ENCODE measurements at regions not wholly inside any gene's neighbourhood (a gene's known extent, or its start where the extent isn't known, plus 50 kb on each side); places are given as distances from the start of the nearest gene placed in this dataset.
"Not testable (repeated sequence)": the region's sequence is repeated elsewhere in the genome, so short reads cannot be mapped to it uniquely, and the experiment has no call there.

GRCh38 chr3:166993015-166993630, 387.0 kb downstream of the ZBBX start:
- TF ChIP-seq POLR2A (IDR thresholded peaks at IDR 0.05) (no peak), POLR2AphosphoS5 (IDR thresholded peaks at IDR 0.05) (no peak), EP300 (IDR thresholded peaks at IDR 0.05) (no peak)
- TF ChIP-seq, protein P1, sequence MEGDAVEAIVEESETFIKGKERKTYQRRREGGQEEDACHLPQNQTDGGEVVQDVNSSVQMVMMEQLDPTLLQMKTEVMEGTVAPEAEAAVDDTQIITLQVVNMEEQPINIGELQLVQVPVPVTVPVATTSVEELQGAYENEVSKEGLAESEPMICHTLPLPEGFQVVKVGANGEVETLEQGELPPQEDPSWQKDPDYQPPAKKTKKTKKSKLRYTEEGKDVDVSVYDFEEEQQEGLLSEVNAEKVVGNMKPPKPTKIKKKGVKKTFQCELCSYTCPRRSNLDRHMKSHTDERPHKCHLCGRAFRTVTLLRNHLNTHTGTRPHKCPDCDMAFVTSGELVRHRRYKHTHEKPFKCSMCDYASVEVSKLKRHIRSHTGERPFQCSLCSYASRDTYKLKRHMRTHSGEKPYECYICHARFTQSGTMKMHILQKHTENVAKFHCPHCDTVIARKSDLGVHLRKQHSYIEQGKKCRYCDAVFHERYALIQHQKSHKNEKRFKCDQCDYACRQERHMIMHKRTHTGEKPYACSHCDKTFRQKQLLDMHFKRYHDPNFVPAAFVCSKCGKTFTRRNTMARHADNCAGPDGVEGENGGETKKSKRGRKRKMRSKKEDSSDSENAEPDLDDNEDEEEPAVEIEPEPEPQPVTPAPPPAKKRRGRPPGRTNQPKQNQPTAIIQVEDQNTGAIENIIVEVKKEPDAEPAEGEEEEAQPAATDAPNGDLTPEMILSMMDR (IDR thresholded peaks at IDR 0.05) = no peak
- Histone ChIP-seq H3K27me3 (no peaks in the 10 kb centered on the region), H3K4me3 (no peak overlapping the region), H3K27ac (no peak overlapping the region), H3K4me1 (no peaks in the 10 kb centered on the region), H3K36me3 (no peaks in the 10 kb centered on the region), H3K9me3 (no peaks in the 10 kb centered on the region)
- 40 to 70% methylated on average over 2 of the region's 2 CpGs for WGBS, 2 donors (ENCODE audit: low coverage in 1 of 2)
- ATAC-seq = no peak

DNA sequence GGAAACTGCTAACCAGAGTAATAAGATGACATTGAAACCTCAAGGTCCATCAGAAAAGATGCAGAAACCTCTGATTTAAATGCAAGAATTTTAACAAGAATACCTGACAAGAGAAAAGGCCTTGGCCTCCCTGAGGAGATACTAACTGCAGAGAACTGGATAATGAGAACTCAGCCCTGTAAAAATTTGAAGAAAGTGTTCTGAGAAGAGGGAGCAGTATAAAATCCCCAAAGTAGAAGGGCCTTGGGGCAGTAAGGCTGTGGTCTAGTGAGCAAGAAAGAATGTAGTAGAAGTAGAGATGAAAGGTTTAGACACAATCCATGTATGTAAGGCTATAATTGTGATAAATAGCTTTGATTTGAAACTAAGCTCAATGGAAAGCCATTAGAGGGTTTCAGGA, 394.1 kb downstream of the ZBBX start:
- Histone ChIP-seq H3K27me3 (no peaks in the 10 kb centered on the region), H3K36me3 (no peaks in the 10 kb centered on the region), H3K4me1 (no peaks in the 10 kb centered on the region), H3K9me3 (no peaks in the 10 kb centered on the region), H3K27ac (no peak overlapping the region), H3K4me3 (no peak overlapping the region)
- no peak for ATAC-seq
- TF ChIP-seq POLR2AphosphoS5 (IDR thresholded peaks at IDR 0.05) (no peak), EP300 (IDR thresholded peaks at IDR 0.05) (no peak), POLR2A (IDR thresholded peaks at IDR 0.05) (no peak)
- TF ChIP-seq, protein P1 (IDR thresholded peaks at IDR 0.05) = no peak

DNA sequence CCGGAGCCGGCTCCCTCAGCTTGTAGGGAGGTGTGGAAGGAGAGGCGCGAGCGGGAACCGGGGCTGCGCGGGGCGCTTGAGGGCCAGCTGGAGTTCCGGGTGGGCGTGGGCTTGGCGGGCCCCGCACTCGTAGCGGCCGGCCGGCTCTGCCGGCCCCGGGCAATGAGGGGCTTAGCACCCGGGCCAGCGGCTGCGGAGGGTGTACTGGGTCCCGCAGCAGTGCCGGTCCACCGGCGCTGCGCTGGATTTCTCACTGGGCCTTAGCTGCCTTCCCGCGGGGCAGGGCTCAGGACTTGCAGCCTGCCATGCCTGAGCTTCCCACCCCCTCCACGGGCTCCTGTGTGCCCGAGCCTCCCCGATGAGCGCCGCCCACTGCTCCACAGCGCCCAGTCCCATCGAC, 404.3 kb downstream of the ZBBX start:
- not testable (repeated sequence) for H3K4me1 ChIP-seq, H3K27ac ChIP-seq, H3K36me3 ChIP-seq, ATAC-seq, H3K4me3 ChIP-seq, H3K27me3 ChIP-seq
- WGBS, 2 donors (ENCODE audit: low coverage in 1 of 2) = no CpG with 5 or more reads among the region's 36 CpGs
- H3K9me3 ChIP-seq = peaks cover 0 to 22% (median 0%) of the 10 kb centered on the region in 3 donors

GRCh38 chr3:166967714-166968113, 412.4 kb downstream of the ZBBX start:
- 86 to 95% methylated on average over 2 to 8 of the region's 8 CpGs for WGBS, 2 donors (ENCODE audit: low coverage in 1 of 2)
- not testable (repeated sequence) for H3K4me3 ChIP-seq, H3K27ac ChIP-seq, H3K36me3 ChIP-seq, H3K27me3 ChIP-seq, ATAC-seq, H3K4me1 ChIP-seq
- peaks cover 0 to 22% (median 0%) of the 10 kb centered on the region in 3 donors for H3K9me3 ChIP-seq

DNA sequence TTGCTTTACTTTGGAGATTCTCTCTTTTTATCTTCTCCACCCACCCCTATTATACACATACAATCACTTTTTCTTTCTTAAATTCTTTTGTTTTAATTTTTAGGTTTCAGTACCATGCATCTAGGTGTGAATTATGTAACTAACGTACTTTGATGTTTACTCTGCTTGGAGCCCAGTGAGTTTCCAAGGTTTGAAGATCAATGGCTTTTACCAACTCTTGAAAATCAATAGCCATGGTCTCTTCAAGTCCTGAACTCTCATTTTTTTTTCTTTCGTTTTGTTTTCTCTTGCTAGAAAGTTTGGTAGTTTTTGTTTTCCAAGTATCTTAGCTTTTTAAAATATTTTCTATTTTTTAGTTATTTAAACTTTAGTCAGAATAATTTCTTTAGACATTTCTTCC, 417.2 kb downstream of the ZBBX start:
- no peak overlapping the region for H3K27ac ChIP-seq
- WGBS, 2 donors (ENCODE audit: low coverage in 1 of 2) = 71 to 77% methylated on average over 2 of the region's 2 CpGs
- no peak for ATAC-seq

GRCh38 chr3:166957121-166957520, 423.0 kb downstream of the ZBBX start:
- WGBS, 2 donors (ENCODE audit: low coverage in 1 of 2) = 79 to 83% methylated on average over 3 of the region's 3 CpGs
- no peak for TF ChIP-seq POLR2A (IDR thresholded peaks at IDR 0.05)
- TF ChIP-seq POLR2AphosphoS5 (IDR thresholded peaks at IDR 0.05) = no peak
- no peak for TF ChIP-seq EP300 (IDR thresholded peaks at IDR 0.05)
- TF ChIP-seq, protein P1 (IDR thresholded peaks at IDR 0.05) = no peak
- Histone ChIP-seq H3K36me3 (no peaks in the 10 kb centered on the region), H3K27ac (no peak overlapping the region), H3K27me3 (no peaks in the 10 kb centered on the region), H3K4me3 (no peak overlapping the region), H3K9me3 (peaks cover 0 to 10% (median 0%) of the 10 kb centered on the region in 3 donors), H3K4me1 (no peaks in the 10 kb centered on the region)
- no peak for ATAC-seq

More for the DNA sequence above, 417.2 kb downstream of the ZBBX start:
- Histone ChIP-seq H3K4me3 (no peak overlapping the region), H3K9me3 (peaks cover 0 to 9% (median 0%) of the 10 kb centered on the region in 3 donors), H3K27me3 (no peaks in the 10 kb centered on the region), H3K36me3 (no peaks in the 10 kb centered on the region), H3K4me1 (no peaks in the 10 kb centered on the region)
- no peak for TF ChIP-seq POLR2A (IDR thresholded peaks at IDR 0.05)
- TF ChIP-seq, protein P1 (IDR thresholded peaks at IDR 0.05) = no peak
- TF ChIP-seq EP300 (IDR thresholded peaks at IDR 0.05) = no peak
- TF ChIP-seq POLR2AphosphoS5 (IDR thresholded peaks at IDR 0.05) = no peak

Measured in gastroesophageal sphincter (tissue), 4 donors.